MM.1S (cell line): ENCODE measurements at regions not wholly inside any gene's neighbourhood (a gene's known extent, or its start where the extent isn't known, plus 50 kb on each side); places are given as distances from the start of the nearest gene placed in this dataset.

ENCODE experiments used
- DNase-seq: peaks from one replicate; pipeline ENCODE4 v3.0.0-alpha.2; 2015
- H2AFZ ChIP-seq: fragments of 300-600 bp; sonication (generic); 2 replicates; pipeline ENCODE4 v1.6.0; 2016; ENCODE audit warnings: antibody characterized with exemption, low read length
- H3F3A ChIP-seq: fragments of 300-600 bp; sonication (generic); 2 replicates; pipeline ENCODE4 v1.6.1; 2016; ENCODE audit warnings: mild to moderate bottlenecking, antibody characterized with exemption, low read length, moderate library complexity, mixed read lengths; ENCODE audit not compliant: insufficient read depth
- H3K27ac ChIP-seq: fragments of 300-600 bp; sonication (generic); 2 replicates; pipeline ENCODE4 v1.5.1; 2016; ENCODE audit warnings: mild to moderate bottlenecking, low read length
- H3K27me3 ChIP-seq: fragments of 300-600 bp; sonication (generic); replicated peaks from 2 replicates; pipeline ENCODE4 v1.6.0; 2016; ENCODE audit warnings: low read length; ENCODE audit not compliant: insufficient read depth
- H3K36me3 ChIP-seq: fragments of 300-600 bp; sonication (generic); replicated peaks from 2 replicates; pipeline ENCODE4 v1.6.1; 2016; ENCODE audit warnings: mild to moderate bottlenecking, low read length, mixed read lengths; ENCODE audit not compliant: insufficient read depth
- H3K4me1 ChIP-seq: fragments of 300-600 bp; sonication (generic); 2 replicates; pipeline ENCODE4 v1.6.1; 2016; ENCODE audit warnings: low read length, mixed read lengths
- H3K4me2 ChIP-seq: fragments of 300-600 bp; sonication (generic); 2 replicates; pipeline ENCODE4 v1.6.0; 2016; ENCODE audit warnings: low read depth, low read length
- H3K4me3 ChIP-seq: fragments of 300-600 bp; sonication (generic); 2 replicates; pipeline ENCODE4 v1.5.1; 2016; ENCODE audit warnings: low read length, mixed read lengths
- H3K79me2 ChIP-seq: fragments of 300-600 bp; sonication (generic); 2 replicates; pipeline ENCODE4 v1.6.1; 2016; ENCODE audit warnings: mixed run types, low read length, mixed read lengths
- H3K9ac ChIP-seq: fragments of 300-600 bp; sonication (generic); 2 replicates; pipeline ENCODE4 v1.6.1; 2016; ENCODE audit warnings: low read length, mixed read lengths
- H3K9me2 ChIP-seq: fragments of 300-600 bp; sonication (generic); replicated peaks from 2 replicates; pipeline ENCODE4 v1.6.1; 2016; ENCODE audit warnings: mild to moderate bottlenecking, low read length, mixed read lengths; ENCODE audit not compliant: insufficient read depth
- H3K9me3 ChIP-seq: fragments of 300-600 bp; sonication (generic); replicated peaks from 2 replicates; pipeline ENCODE4 v1.6.1; 2016; ENCODE audit warnings: mild to moderate bottlenecking, low read length, mixed read lengths; ENCODE audit not compliant: insufficient read depth
- H4K20me1 ChIP-seq: fragments of 300-600 bp; sonication (generic); 2 replicates; pipeline ENCODE4 v1.6.1; 2016; ENCODE audit warnings: mild to moderate bottlenecking, low read length, moderate library complexity, mixed read lengths; ENCODE audit not compliant: insufficient read depth
- EZH2 ChIP-seq: fragments of 300-600 bp; sonication (generic); optimal IDR thresholded peaks from 2 replicates; pipeline ENCODE3; 2017; ENCODE audit warnings: low read depth, mild to moderate bottlenecking, antibody characterized with exemption, low read length, mixed read lengths
- EZH2phosphoT487 ChIP-seq: fragments of 300-600 bp; sonication (generic); IDR thresholded peaks from 2 replicates; pipeline ENCODE4 v1.6.1; 2018; ENCODE audit warnings: antibody characterized with exemption, low read length
- TF ChIP-seq, protein P1 (sequence below): fragments of 300-600 bp; sonication (generic); IDR thresholded peaks from 2 replicates; pipeline ENCODE4 v1.5.1; 2016; ENCODE audit warnings: antibody characterized with exemption, low read length, mixed read lengths

GRCh38 chr10:9501944-9502343 lies 1447.5 kb downstream of the GATA3 start:
- Histone ChIP-seq H3K9ac (no peak overlapping the region), H3K4me1 (no peaks in the 10 kb centered on the region), H3F3A (no peaks in the 10 kb centered on the region), H3K79me2 (no peaks in the 10 kb centered on the region), H3K4me2 (no peak overlapping the region), H3K4me3 (no peak overlapping the region), H4K20me1 (no peaks in the 10 kb centered on the region), H3K9me2 (no peaks in the 10 kb centered on the region), H3K9me3 (no peaks in the 10 kb centered on the region), H3K27ac (no peak overlapping the region), H3K36me3 (no peaks in the 10 kb centered on the region), H3K27me3 (no peaks in the 10 kb centered on the region), H2AFZ (no peak overlapping the region)
- no peak for DNase-seq
- TF ChIP-seq, protein P1, sequence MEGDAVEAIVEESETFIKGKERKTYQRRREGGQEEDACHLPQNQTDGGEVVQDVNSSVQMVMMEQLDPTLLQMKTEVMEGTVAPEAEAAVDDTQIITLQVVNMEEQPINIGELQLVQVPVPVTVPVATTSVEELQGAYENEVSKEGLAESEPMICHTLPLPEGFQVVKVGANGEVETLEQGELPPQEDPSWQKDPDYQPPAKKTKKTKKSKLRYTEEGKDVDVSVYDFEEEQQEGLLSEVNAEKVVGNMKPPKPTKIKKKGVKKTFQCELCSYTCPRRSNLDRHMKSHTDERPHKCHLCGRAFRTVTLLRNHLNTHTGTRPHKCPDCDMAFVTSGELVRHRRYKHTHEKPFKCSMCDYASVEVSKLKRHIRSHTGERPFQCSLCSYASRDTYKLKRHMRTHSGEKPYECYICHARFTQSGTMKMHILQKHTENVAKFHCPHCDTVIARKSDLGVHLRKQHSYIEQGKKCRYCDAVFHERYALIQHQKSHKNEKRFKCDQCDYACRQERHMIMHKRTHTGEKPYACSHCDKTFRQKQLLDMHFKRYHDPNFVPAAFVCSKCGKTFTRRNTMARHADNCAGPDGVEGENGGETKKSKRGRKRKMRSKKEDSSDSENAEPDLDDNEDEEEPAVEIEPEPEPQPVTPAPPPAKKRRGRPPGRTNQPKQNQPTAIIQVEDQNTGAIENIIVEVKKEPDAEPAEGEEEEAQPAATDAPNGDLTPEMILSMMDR: no peak
- TF ChIP-seq EZH2phosphoT487: no peak
- no peak for TF ChIP-seq EZH2

- no peak overlapping the region for H3K4me3 ChIP-seq
- no peaks in the 10 kb centered on the region for H4K20me1 ChIP-seq
- no peaks in the 10 kb centered on the region for H3K9me3 ChIP-seq
- no peak for DNase-seq
- no peak overlapping the region for H3K9ac ChIP-seq
- no peaks in the 10 kb centered on the region for H3K27me3 ChIP-seq
- TF ChIP-seq, protein P1: no peak
- TF ChIP-seq EZH2phosphoT487 (no peak), EZH2 (no peak)
- H3K79me2 ChIP-seq: no peaks in the 10 kb centered on the region
- H3K27ac ChIP-seq: no peak overlapping the region
- no peaks in the 10 kb centered on the region for H3K9me2 ChIP-seq
- H3K4me2 ChIP-seq: no peak overlapping the region
- no peaks in the 10 kb centered on the region for H3K4me1 ChIP-seq
- no peak overlapping the region for H2AFZ ChIP-seq
- no peaks in the 10 kb centered on the region for H3K36me3 ChIP-seq
- H3F3A ChIP-seq: no peaks in the 10 kb centered on the region
These were observed 1449.7 kb downstream of the GATA3 start for GRCh38 chr10:9504227-9504626.

GRCh38 chr10:9505546-9505945 lies 1451.1 kb downstream of the GATA3 start:
- H3K4me2 ChIP-seq: no peak overlapping the region
- H3K9me3 ChIP-seq: no peaks in the 10 kb centered on the region
- H4K20me1 ChIP-seq: no peaks in the 10 kb centered on the region
- no peak overlapping the region for H3K4me3 ChIP-seq
- TF ChIP-seq EZH2: no peak
- TF ChIP-seq, protein P1: no peak
- no peak for TF ChIP-seq EZH2phosphoT487
- no peaks in the 10 kb centered on the region for H3F3A ChIP-seq
- no peaks in the 10 kb centered on the region for H3K27me3 ChIP-seq
- H3K9ac ChIP-seq: no peak overlapping the region
- no peaks in the 10 kb centered on the region for H3K36me3 ChIP-seq
- DNase-seq: no peak
- no peaks in the 10 kb centered on the region for H3K9me2 ChIP-seq
- H3K79me2 ChIP-seq: no peaks in the 10 kb centered on the region
- no peak overlapping the region for H3K27ac ChIP-seq
- H2AFZ ChIP-seq: no peak overlapping the region
- H3K4me1 ChIP-seq: no peaks in the 10 kb centered on the region

GRCh38 chr10:9508606-9509005 lies 1454.1 kb downstream of the GATA3 start:
- Histone ChIP-seq H3K4me3 (no peak overlapping the region), H3K9ac (no peak overlapping the region), H3K4me1 (no peaks in the 10 kb centered on the region), H3K9me2 (no peaks in the 10 kb centered on the region), H3K27ac (no peak overlapping the region), H4K20me1 (no peaks in the 10 kb centered on the region), H3K27me3 (no peaks in the 10 kb centered on the region), H3K9me3 (no peaks in the 10 kb centered on the region), H3F3A (no peaks in the 10 kb centered on the region), H3K79me2 (no peaks in the 10 kb centered on the region), H3K4me2 (no peak overlapping the region), H2AFZ (no peak overlapping the region), H3K36me3 (no peaks in the 10 kb centered on the region)
- TF ChIP-seq EZH2 (no peak), EZH2phosphoT487 (no peak)
- TF ChIP-seq, protein P1: no peak
- no peak for DNase-seq
